ENCODE measurements at regions not wholly inside any gene's neighbourhood (a gene's known extent, or its start where the extent isn't known, plus 50 kb on each side); places are given as distances from the start of the nearest gene placed in this dataset.

DNA sequence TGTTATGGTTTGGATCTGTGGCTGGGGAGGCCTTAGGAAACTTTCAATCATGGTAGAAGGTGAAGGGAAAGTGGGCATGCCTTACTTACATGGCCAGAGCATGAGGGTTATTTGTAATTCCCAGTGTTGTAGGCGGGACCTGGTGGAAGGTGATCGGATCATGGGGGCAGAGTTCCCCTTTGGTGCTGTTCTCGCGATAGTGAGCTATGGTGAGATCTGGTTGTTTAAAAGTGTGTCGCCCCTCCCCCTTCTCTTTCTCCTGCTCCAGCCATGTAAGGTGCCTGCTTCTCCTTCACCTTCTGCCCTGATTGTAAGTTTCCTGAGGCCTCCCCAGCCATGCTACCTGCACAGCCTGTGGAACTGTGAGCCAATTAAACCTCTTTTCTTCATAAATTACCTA, 145.8 kb downstream of the TFAP2C start:
- no peaks in the 10 kb centered on the region for H3K27me3 Mint-ChIP-seq
- POLR2A ChIA-PET, result no interaction called here
- CTCF ChIA-PET, result no interaction called here
- H3K9me3 Mint-ChIP-seq, result no peaks in the 10 kb centered on the region
- TF ChIP-seq, protein P1, sequence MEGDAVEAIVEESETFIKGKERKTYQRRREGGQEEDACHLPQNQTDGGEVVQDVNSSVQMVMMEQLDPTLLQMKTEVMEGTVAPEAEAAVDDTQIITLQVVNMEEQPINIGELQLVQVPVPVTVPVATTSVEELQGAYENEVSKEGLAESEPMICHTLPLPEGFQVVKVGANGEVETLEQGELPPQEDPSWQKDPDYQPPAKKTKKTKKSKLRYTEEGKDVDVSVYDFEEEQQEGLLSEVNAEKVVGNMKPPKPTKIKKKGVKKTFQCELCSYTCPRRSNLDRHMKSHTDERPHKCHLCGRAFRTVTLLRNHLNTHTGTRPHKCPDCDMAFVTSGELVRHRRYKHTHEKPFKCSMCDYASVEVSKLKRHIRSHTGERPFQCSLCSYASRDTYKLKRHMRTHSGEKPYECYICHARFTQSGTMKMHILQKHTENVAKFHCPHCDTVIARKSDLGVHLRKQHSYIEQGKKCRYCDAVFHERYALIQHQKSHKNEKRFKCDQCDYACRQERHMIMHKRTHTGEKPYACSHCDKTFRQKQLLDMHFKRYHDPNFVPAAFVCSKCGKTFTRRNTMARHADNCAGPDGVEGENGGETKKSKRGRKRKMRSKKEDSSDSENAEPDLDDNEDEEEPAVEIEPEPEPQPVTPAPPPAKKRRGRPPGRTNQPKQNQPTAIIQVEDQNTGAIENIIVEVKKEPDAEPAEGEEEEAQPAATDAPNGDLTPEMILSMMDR (IDR thresholded peaks at IDR 0.05), result no peak
- no peak for ATAC-seq
- no peaks in the 10 kb centered on the region for H3K36me3 Mint-ChIP-seq (ENCODE audit: low read depth)
- peaks cover 12% of the 10 kb centered on the region for H3K4me1 Mint-ChIP-seq (ENCODE audit: low read depth)
- H3K4me3 Mint-ChIP-seq, result no peak overlapping the region
- H3K27ac Mint-ChIP-seq, result no peak overlapping the region
- intact Hi-C loops (cut with micrococcal nuclease), result no loop called here
- no peak for DNase-seq

DNA sequence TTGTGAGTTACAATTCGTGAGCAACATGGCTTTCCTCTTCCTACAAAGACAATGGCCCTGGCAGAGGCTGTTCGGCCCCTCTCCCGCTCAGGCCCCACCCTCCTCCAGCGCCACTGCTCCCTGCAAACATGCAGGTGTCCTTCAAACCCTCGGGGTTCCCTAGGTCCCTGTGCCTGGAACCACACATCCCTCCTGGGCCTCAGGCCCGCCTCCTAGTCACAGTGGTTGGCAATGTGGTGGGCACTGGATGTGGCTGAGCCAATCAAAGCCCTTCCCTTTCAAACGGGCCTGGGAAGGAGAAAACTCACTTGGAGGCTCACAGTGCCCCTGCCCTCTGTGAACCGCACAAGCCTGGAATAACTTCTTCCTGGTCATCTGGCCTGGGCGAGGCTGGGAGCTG, 147.2 kb downstream of the TFAP2C start:
- ChIA-PET POLR2A (no interaction called here), CTCF (no interaction called here)
- H3K27me3 Mint-ChIP-seq, result peaks cover 1% of the 10 kb centered on the region

DNA sequence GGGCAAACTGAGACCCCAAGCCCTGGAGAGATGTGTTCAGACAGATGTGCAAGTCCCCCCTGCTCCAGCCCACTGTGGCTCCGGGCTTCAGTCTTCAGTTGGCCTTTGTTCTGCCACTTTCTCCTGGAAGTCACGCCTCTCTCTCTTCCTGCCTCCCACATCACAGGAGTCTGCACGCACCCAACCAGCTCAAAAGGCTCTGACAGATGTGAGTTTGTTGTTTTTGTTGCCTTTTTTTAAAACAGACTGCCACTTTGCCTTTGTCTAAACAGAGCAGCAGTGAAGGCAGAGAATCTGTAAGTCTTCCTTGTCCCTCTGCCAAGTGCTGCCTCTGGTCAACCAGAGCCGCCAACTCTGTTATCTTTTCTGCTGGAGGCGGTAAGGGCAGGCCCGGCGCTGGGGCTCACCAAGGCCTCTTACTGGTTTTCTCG, 149.7 kb downstream of the TFAP2C start:
- POLR2A ChIA-PET, result no interaction called here
- no peak for ATAC-seq
- intact Hi-C loops (cut with micrococcal nuclease), result no loop called here
- H3K4me1 Mint-ChIP-seq (ENCODE audit: low read depth), result peaks cover 12% of the 10 kb centered on the region
- H3K36me3 Mint-ChIP-seq (ENCODE audit: low read depth), result no peaks in the 10 kb centered on the region
- no peak overlapping the region for H3K4me3 Mint-ChIP-seq
- peak overlapping the region; percentile 20 for H3K27ac Mint-ChIP-seq
- peaks cover 3% of the 10 kb centered on the region for H3K27me3 Mint-ChIP-seq
- TF ChIP-seq, protein P1 (IDR thresholded peaks at IDR 0.05), result no peak
- H3K9me3 Mint-ChIP-seq, result no peaks in the 10 kb centered on the region
- CTCF ChIA-PET, result no interaction called here
- DNase-seq, result peak; percentile 18

More for the DNA sequence above, 147.2 kb downstream of the TFAP2C start:
- H3K4me1 Mint-ChIP-seq (ENCODE audit: low read depth), result peaks cover 12% of the 10 kb centered on the region
- no peak overlapping the region for H3K4me3 Mint-ChIP-seq
- intact Hi-C loops (cut with micrococcal nuclease), result no loop called here
- no peaks in the 10 kb centered on the region for H3K36me3 Mint-ChIP-seq (ENCODE audit: low read depth)
- ATAC-seq (no peak), DNase-seq (no peak)
- H3K27ac Mint-ChIP-seq, result no peak overlapping the region
- H3K9me3 Mint-ChIP-seq, result no peaks in the 10 kb centered on the region
- TF ChIP-seq, protein P1 (IDR thresholded peaks at IDR 0.05), result no peak

DNA sequence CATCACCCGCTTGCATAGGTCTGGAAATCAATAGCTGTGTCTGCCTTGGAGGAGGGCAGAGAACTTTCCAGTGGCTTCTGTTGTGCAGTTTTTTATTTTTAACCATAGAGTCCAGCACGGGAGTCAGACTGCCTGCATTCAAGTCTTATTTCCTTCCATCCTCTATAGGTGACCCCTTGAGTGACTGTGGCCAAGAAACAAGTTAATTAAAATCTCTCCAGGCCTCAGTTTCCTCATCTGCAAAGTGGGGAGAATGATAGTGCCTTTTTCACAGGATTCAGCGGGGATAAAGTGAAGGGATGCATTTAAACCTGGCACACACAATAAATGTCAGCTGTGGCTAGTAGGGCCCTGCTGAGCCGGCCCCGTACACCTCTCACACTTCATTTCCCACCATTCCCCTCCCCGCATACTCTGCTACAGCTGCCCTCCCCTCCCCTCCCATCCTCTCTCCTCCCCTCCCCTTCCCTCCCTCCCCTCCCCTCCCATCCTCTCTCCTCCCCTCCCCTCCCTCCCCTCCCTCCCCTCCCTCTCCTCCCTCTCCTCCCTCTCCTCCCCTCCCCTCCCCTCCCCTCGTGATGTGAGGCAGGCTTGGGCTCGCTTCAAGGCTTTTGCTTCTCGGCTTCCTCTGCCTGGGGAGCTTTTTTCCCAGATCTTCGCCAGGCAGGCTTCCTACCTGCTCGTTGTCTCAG, 150.5 kb downstream of the TFAP2C start:
- H3K27ac Mint-ChIP-seq, result no peak overlapping the region
- no peak overlapping the region for H3K4me3 Mint-ChIP-seq
- ChIA-PET CTCF (no interaction called here), POLR2A (no interaction called here)
- peaks cover 12% of the 10 kb centered on the region for H3K4me1 Mint-ChIP-seq (ENCODE audit: low read depth)
- no peaks in the 10 kb centered on the region for H3K36me3 Mint-ChIP-seq (ENCODE audit: low read depth)
- ATAC-seq (no peak), DNase-seq (no peak)
- TF ChIP-seq, protein P1 (IDR thresholded peaks at IDR 0.05), result no peak
- peaks cover 3% of the 10 kb centered on the region for H3K27me3 Mint-ChIP-seq
- no peaks in the 10 kb centered on the region for H3K9me3 Mint-ChIP-seq
- intact Hi-C loops (cut with micrococcal nuclease), result no loop called here

DNA sequence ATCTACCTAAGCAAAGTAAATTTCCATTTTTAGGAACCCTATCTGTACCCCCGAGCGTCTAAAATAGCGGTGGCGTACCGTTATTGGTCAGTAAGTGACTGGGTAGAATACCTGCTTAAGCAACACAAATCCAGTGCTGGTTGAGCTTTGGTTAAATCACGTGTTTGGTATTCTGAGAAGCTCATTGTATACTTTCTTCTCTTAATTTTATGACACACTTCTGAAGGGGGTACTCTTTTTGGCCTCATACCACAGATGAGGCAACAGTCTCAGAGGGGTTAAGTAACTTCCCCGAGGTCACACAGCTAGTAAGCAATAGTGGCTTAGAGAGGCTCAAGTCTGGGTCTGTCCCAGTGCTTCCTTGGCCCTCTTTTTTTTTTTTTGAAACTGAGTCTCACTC, 151.2 kb downstream of the TFAP2C start:
- no peak overlapping the region for H3K4me3 Mint-ChIP-seq
- CTCF ChIA-PET, result no interaction called here

More for the DNA sequence above, 151.2 kb downstream of the TFAP2C start:
- POLR2A ChIA-PET, result no interaction called here
- intact Hi-C loops (cut with micrococcal nuclease), result no loop called here
- no peak overlapping the region for H3K27ac Mint-ChIP-seq
- H3K27me3 Mint-ChIP-seq, result peaks cover 3% of the 10 kb centered on the region
- H3K9me3 Mint-ChIP-seq, result no peaks in the 10 kb centered on the region
- peaks cover 12% of the 10 kb centered on the region for H3K4me1 Mint-ChIP-seq (ENCODE audit: low read depth)
- TF ChIP-seq, protein P1 (IDR thresholded peaks at IDR 0.05), result no peak
- no peak for ATAC-seq
- no peaks in the 10 kb centered on the region for H3K36me3 Mint-ChIP-seq (ENCODE audit: low read depth)
- DNase-seq, result no peak
